GM13977 (cell line): ENCODE measurements at regions not wholly inside any gene's neighbourhood (a gene's known extent, or its start where the extent isn't known, plus 50 kb on each side); places are given as distances from the start of the nearest gene placed in this dataset.

Experiments used
- DNase-seq: peaks from one replicate; pipeline ENCODE4 v3.0.0; 2012; ENCODE audit warnings: low spot score
- CTCF ChIP-seq: IDR thresholded peaks from 2 replicates; pipeline ENCODE4 v1.5.1; 2012; ENCODE audit warnings: mild to moderate bottlenecking, control low read depth; ENCODE audit not compliant: insufficient read depth; ENCODE audit errors: extremely low read depth, missing control alignments
- in situ Hi-C: fragments of 300-500 bp; cut with MboI; formaldehyde crosslinking; loops from one replicate; pipeline ENCODE4 v1.12.0; 2022; ENCODE audit warnings: low sequenced_read_pairs, low pct_unique_long_range_greater_than_20kb, mixed read lengths, inconsistent platforms; ENCODE audit not compliant: unreplicated experiment

GRCh38 chr15:96732704-96733103 lies 402.2 kb downstream of the NR2F2 start:
- no peak for DNase-seq
- in situ Hi-C loops = no loop called here
- TF ChIP-seq CTCF = no peak

- no peak for TF ChIP-seq CTCF
- DNase-seq = no peak
- in situ Hi-C loops = no loop called here
These were observed 403.2 kb downstream of the NR2F2 start for GRCh38 chr15:96733721-96734120.

GRCh38 chr15:96735632-96736240 lies 405.2 kb downstream of the NR2F2 start:
- in situ Hi-C loops = no loop called here
- no peak for TF ChIP-seq CTCF
- no peak for DNase-seq

- in situ Hi-C loops = no loop called here
- DNase-seq = no peak
- TF ChIP-seq CTCF = no peak
These were observed 405.9 kb downstream of the NR2F2 start for GRCh38 chr15:96736384-96736783.

- in situ Hi-C loops = no loop called here
- DNase-seq = no peak
These were observed 406.9 kb downstream of the NR2F2 start for GRCh38 chr15:96737408-96737807.

GRCh38 chr15:96746665-96747064 lies 416.2 kb downstream of the NR2F2 start:
- DNase-seq = no peak
- in situ Hi-C loops = no loop called here
- TF ChIP-seq CTCF = no peak

More at GRCh38 chr15:96737408-96737807, 406.9 kb downstream of the NR2F2 start:
- no peak for TF ChIP-seq CTCF
